ENCODE measurements at regions not wholly inside any gene's neighbourhood (a gene's known extent, or its start where the extent isn't known, plus 50 kb on each side); places are given as distances from the start of the nearest gene placed in this dataset.
"Not testable (repeated sequence)": the region's sequence is repeated elsewhere in the genome, so short reads cannot be mapped to it uniquely, and the experiment has no call there.

GRCh38 chr3:159510988-159511387 is 477.6 kb upstream of the IL12A start:
- not testable (repeated sequence) for TF ChIP-seq CTCF, EP300, POLR2A (IDR thresholded peaks at IDR 0.05)
